GM11168 (cell line): ENCODE measurements at regions not wholly inside any gene's neighbourhood (a gene's known extent, or its start where the extent isn't known, plus 50 kb on each side); places are given as distances from the start of the nearest gene placed in this dataset.
"Not testable (repeated sequence)": the region's sequence is repeated elsewhere in the genome, so short reads cannot be mapped to it uniquely, and the experiment has no call there.

Experiments used
- in situ Hi-C: fragments of 300-500 bp; cut with MboI; formaldehyde crosslinking; loops from one replicate; pipeline ENCODE4 v1.12.0; 2022; ENCODE audit warnings: low sequenced_read_pairs; ENCODE audit not compliant: unreplicated experiment

GRCh38 chr3:33956206-33956605 is 157.8 kb downstream of the PDCD6IP start:
- in situ Hi-C loops, result no loop called here

DNA sequence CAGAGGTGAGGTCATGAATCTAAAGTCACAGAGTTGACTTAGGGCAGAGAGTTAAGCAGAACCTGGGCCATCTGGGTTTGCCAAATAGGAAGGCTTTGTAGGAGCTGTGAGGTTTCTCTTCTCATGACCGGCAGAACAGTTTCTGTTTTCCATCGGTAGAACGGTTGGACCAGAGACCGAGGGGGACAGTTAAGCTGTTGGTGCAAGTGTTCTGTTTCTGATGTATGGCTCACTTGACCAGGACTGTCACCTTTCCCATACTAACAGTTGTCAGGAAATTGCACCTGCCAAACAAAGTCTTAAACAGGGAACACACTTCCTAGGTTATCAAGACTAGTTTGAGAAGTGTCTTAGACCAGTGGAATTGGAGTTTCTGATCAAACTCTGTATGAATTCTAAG is 158.3 kb downstream of the PDCD6IP start:
- in situ Hi-C loops, result no loop called here

- in situ Hi-C loops, result no loop called here
Measured at GRCh38 chr3:33957176-33957575, 158.7 kb downstream of the PDCD6IP start.

- in situ Hi-C loops, result no loop called here
Measured at GRCh38 chr3:33958661-33959060, 160.2 kb downstream of the PDCD6IP start.

- in situ Hi-C loops, result no loop called here
Measured at GRCh38 chr3:33962396-33962795, 164.0 kb downstream of the PDCD6IP start.

DNA sequence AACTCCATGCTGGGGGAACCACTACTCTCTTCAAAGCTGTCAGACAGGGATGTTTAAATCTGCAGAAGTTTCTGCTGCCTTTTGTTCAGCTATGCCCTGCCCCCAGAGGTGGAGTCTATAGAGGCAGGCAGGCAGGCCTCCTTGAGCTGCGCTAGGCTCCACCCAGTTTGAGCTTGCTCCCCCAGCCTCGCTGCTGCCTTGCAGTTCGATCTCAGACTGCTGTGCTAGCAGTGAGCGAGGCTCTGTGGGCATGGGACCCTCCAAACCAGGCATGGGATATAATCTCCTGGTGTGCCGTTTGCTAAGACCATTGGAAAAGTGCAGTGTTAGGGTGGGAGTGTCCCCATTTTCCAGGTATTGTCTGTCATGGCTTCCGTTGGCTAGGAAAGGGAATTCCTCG is 171.8 kb downstream of the PDCD6IP start:
- in situ Hi-C loops, result not testable (repeated sequence)

- in situ Hi-C loops, result no loop called here
Measured at GRCh38 chr3:33971055-33971454, 172.6 kb downstream of the PDCD6IP start.

DNA sequence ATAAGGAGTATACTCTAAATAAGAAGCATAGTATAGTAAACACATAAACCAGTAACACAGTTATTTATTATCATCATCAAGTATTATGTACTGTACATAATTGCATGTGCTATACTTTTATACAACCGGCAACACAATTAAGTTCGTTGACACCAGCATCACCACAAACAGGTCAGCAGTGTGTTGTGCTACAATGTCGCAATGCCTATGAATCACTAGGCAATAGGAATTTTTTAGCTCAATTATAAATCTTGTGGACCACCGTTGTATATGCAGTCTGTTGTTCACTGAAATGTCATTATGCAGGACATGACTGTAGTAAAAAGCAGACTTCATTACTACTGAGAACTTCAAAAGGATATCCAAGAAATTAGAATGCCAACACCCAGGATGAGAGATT is 177.0 kb downstream of the PDCD6IP start:
- in situ Hi-C loops, result no loop called here

DNA sequence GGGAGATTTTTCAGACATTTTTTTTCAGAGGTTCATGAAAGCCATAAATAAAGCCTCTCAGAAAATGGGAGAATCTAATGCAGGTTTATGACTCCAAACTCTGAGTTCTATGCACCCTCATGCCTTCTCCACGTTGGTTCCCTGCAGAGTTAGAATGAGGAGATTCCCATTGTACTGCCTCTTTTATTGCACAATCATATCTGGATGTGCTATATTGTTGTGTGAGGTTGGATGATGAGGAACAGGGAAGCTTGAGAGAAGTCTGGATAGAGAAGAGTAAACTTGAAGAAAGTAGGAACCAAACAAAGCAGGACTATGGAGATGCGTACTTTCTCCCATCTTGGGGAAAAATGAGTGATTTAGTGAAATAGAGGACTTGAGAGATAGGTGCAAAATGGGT is 178.8 kb downstream of the PDCD6IP start:
- in situ Hi-C loops, result no loop called here

- in situ Hi-C loops, result no loop called here
Measured at GRCh38 chr3:33980252-33980651, 181.8 kb downstream of the PDCD6IP start.

- in situ Hi-C loops, result no loop called here
Measured at GRCh38 chr3:33982269-33982798, 183.9 kb downstream of the PDCD6IP start.

DNA sequence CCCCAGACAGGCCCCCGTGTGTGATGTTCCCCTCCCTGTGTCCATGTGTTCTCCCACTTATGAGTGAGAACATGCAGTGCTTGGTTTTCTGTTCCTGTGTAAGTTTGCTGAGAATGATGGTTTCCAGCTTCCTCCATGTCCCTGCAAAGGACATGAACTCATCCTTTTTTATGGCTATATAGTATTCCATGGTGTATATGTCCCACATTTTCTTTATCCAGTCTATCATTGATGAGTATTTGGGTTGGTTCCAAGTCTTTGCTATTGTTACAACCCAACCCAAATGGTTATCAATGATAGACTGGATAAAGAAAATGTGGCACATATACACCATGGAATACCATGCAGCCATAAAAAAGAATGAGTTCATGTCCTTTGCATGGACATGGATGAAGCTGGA is 184.5 kb downstream of the PDCD6IP start:
- in situ Hi-C loops, result not testable (repeated sequence)

- in situ Hi-C loops, result no loop called here
Measured at GRCh38 chr3:33989229-33989628, 190.8 kb downstream of the PDCD6IP start.

GRCh38 chr3:33991673-33992072 is 193.2 kb downstream of the PDCD6IP start:
- in situ Hi-C loops, result no loop called here

DNA sequence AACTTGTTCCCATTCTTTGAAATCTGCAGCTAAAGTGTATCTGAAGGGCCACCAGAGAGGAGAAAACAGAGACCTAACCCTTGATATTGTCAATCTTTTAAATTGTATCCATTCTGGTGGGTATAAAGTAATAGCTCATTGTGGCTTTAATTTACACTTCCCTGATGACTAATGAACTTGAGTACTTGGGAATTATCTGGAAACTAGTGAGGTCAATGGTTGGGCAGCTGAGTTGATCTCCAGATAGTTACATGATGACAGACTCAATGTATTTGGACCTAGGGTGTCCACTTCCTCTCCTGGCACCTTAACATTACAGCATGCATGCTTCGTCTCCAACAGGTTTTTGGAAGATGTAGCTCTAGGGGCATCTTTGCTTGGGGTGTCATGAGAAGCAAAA is 195.2 kb downstream of the PDCD6IP start:
- in situ Hi-C loops, result no loop called here

- in situ Hi-C loops, result no loop called here
Measured at GRCh38 chr3:33994568-33994967, 196.1 kb downstream of the PDCD6IP start.

- in situ Hi-C loops, result no loop called here
Measured at GRCh38 chr3:34000301-34000700, 201.9 kb downstream of the PDCD6IP start.

GRCh38 chr3:34001022-34001421 is 202.6 kb downstream of the PDCD6IP start:
- in situ Hi-C loops, result no loop called here

DNA sequence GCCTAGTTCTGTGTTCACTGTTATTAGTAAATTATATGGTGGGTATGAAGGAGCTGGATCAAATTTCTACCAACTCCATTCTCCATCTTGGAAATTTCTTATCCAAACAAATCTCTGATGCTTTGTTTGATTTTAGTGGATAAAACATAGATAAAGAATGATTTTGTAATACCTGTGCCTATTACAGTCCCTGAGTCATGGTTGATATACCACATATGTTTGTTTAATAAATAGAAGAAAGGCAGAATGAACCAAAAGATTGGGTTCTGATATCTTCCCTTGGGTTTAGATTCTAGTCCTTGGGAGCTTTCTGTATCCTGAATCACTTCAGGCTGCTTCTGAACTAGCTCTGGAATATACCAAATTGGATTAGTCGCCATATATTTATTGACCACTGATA is 203.6 kb downstream of the PDCD6IP start:
- in situ Hi-C loops, result no loop called here

- in situ Hi-C loops, result no loop called here
Measured at GRCh38 chr3:34002569-34003100, 204.2 kb downstream of the PDCD6IP start.

- in situ Hi-C loops, result no loop called here
Measured at GRCh38 chr3:34005886-34006285, 207.5 kb downstream of the PDCD6IP start.

DNA sequence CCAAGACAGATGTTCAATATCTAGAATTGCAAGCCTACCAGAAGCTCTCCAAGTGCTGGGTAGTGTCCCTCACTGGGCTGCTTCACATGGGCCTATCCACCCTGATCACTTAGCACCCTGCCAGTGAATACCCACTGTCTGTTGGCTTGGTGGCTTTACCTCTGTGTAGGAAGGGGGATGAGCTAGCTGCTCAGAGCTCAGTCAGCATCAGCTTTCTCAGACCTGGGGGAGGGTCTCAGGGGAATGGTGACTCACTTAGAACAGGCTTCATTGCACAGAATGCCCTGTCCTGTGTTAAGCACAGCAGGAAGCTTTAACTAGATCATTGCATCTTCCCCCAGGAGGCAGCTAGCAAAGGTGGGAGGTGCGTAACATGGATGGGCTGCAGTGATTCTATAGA is 209.8 kb downstream of the PDCD6IP start:
- in situ Hi-C loops, result no loop called here
